Mesothelial cell of epicardium (in vitro differentiated cells): ENCODE measurements at regions not wholly inside any gene's neighbourhood (a gene's known extent, or its start where the extent isn't known, plus 50 kb on each side); places are given as distances from the start of the nearest gene placed in this dataset.

Experiments used
- DNase-seq, 2 experiments: peaks; one replicate each; pipeline ENCODE4 v3.0.0; 2021; ENCODE audit warnings: low spot score in 2 of 2; ENCODE audit not compliant: unreplicated experiment in 2 of 2
- H3K27ac Mint-ChIP-seq: 2 replicates; pipeline ENCODE4 v1.8.0; 2021; ENCODE audit warnings: mixed read lengths
- H3K27me3 Mint-ChIP-seq: 2 replicates; pipeline ENCODE4 v1.8.0; 2021; ENCODE audit warnings: low read depth, mixed read lengths
- H3K36me3 Mint-ChIP-seq: 2 replicates; pipeline ENCODE4 v1.8.0; 2021; ENCODE audit warnings: mixed read lengths
- H3K4me1 Mint-ChIP-seq: 2 replicates; pipeline ENCODE4 v1.8.0; 2021; ENCODE audit warnings: mixed read lengths
- H3K4me3 Mint-ChIP-seq: 2 replicates; pipeline ENCODE4 v1.8.0; 2021; ENCODE audit warnings: mild to moderate bottlenecking, moderate library complexity, mixed read lengths
- H3K9me3 Mint-ChIP-seq: 2 replicates; pipeline ENCODE4 v1.8.0; 2021; ENCODE audit warnings: mixed read lengths
- TF ChIP-seq, protein P1 (sequence below): fragments of 200-600 bp; sonication (generic); IDR thresholded peaks from one replicate; pipeline ENCODE4 v1.5.0; 2021; ENCODE audit warnings: antibody characterized with exemption; ENCODE audit not compliant: unreplicated experiment

GRCh38 chr16:85170066-85170491 lies 57.8 kb upstream of the CIBAR2 start:
- Mint-ChIP-seq H3K4me1 (peaks cover 74% of the 10 kb centered on the region), H3K27me3 (no peaks in the 10 kb centered on the region), H3K27ac (no peak overlapping the region), H3K4me3 (peak overlapping the region; percentile 79), H3K9me3 (no peaks in the 10 kb centered on the region), H3K36me3 (peaks cover 7% of the 10 kb centered on the region)
- DNase-seq, result no peak
- TF ChIP-seq, protein P1, sequence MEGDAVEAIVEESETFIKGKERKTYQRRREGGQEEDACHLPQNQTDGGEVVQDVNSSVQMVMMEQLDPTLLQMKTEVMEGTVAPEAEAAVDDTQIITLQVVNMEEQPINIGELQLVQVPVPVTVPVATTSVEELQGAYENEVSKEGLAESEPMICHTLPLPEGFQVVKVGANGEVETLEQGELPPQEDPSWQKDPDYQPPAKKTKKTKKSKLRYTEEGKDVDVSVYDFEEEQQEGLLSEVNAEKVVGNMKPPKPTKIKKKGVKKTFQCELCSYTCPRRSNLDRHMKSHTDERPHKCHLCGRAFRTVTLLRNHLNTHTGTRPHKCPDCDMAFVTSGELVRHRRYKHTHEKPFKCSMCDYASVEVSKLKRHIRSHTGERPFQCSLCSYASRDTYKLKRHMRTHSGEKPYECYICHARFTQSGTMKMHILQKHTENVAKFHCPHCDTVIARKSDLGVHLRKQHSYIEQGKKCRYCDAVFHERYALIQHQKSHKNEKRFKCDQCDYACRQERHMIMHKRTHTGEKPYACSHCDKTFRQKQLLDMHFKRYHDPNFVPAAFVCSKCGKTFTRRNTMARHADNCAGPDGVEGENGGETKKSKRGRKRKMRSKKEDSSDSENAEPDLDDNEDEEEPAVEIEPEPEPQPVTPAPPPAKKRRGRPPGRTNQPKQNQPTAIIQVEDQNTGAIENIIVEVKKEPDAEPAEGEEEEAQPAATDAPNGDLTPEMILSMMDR, result no peak

GRCh38 chr16:85170590-85171003 lies 58.3 kb upstream of the CIBAR2 start:
- DNase-seq, result no peak
- peaks cover 76% of the 10 kb centered on the region for H3K4me1 Mint-ChIP-seq
- H3K9me3 Mint-ChIP-seq, result no peaks in the 10 kb centered on the region
- H3K36me3 Mint-ChIP-seq, result peaks cover 7% of the 10 kb centered on the region
- no peaks in the 10 kb centered on the region for H3K27me3 Mint-ChIP-seq
- H3K27ac Mint-ChIP-seq, result no peak overlapping the region
- peak overlapping the region; percentile 79 for H3K4me3 Mint-ChIP-seq
- TF ChIP-seq, protein P1, result no peak

DNA sequence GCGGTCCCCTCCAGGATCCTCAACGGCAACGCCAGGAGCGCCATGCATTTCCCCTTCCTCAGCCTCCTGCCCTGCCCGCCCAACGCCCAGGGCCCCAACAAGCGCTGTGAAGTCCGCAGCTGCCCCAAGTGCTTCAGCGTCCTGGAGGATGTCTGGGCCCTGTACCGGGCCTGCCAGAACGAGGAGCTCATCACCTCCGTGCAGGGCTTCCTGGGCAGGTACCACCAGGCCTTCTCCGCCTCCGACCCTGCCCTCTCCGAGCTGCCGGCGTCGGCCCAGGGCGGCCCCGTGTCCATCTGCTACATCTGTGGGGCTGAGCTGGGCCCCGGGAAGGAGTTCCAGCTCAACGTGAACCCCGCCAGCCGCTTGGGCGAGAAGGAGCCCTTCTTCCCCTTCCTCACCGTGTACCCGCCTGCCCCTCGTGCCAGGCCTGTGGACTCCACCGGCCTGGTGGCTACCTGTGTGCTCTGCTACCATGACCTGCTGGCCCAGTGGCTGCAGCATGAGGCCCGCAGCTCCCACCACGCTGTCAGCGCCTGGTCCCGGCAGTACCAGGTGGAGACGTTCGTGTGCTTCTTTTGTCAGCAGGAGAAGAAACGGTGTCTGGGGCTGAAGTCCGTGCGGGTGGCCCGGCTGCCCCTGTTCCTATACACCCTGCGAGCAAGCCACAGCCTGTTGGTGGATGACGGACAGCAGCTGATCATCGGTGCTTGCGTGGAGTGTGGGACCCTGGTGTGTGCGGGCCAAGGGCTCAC lies 58.9 kb upstream of the CIBAR2 start:
- no peaks in the 10 kb centered on the region for H3K27me3 Mint-ChIP-seq
- TF ChIP-seq, protein P1, result no peak

DNA sequence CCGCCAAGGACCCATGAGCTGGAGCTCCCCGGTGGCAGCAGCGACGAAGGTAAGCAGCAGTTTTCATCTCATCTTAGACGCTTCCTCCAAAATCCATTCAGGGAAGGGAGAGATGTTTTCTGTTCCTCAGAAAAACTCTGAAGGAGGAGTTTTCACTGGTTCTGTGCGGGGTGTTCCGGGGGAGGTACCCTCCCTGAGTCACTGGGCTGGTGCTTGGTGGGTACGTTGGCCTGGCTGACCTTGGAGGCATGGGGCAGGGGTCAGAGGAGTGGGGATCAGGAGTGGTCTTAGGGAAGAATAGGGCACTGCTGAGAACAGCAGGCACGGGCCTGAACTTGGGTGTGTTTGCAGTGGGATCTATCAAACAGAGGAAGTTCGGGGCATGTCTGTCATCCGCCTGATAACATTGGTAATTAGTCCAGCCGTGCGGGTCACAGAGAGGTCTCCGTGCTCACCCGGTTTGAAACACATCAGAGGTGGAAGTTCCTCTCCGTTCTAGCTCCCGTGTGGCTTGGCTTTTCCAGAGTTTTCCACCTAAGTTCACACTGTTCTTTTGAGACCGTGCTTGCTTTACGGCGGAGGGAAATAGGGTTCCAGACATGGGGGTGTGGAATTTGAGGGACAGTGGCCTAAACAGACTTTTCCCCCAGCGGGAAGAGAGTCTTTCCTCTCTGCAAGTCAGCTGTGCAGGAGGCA lies 59.6 kb upstream of the CIBAR2 start:
- peaks cover 82% of the 10 kb centered on the region for H3K4me1 Mint-ChIP-seq
- DNase-seq, result no peak
- no peaks in the 10 kb centered on the region for H3K27me3 Mint-ChIP-seq
- peak overlapping the region; percentile 82 for H3K27ac Mint-ChIP-seq
- peak overlapping the region; percentile 79 for H3K4me3 Mint-ChIP-seq
- H3K9me3 Mint-ChIP-seq, result no peaks in the 10 kb centered on the region
- TF ChIP-seq, protein P1, result no peak
- peaks cover 7% of the 10 kb centered on the region for H3K36me3 Mint-ChIP-seq

More for the DNA sequence above, 58.9 kb upstream of the CIBAR2 start:
- H3K4me3 Mint-ChIP-seq, result peak overlapping the region; percentile 79
- DNase-seq, result no peak
- peaks cover 82% of the 10 kb centered on the region for H3K4me1 Mint-ChIP-seq
- peak overlapping the region; percentile 34 for H3K27ac Mint-ChIP-seq
- no peaks in the 10 kb centered on the region for H3K9me3 Mint-ChIP-seq
- H3K36me3 Mint-ChIP-seq, result peaks cover 7% of the 10 kb centered on the region

GRCh38 chr16:85172455-85173145 lies 60.3 kb upstream of the CIBAR2 start:
- Mint-ChIP-seq H3K4me3 (peak overlapping the region; percentile 79), H3K36me3 (peaks cover 7% of the 10 kb centered on the region), H3K9me3 (no peaks in the 10 kb centered on the region), H3K27me3 (no peaks in the 10 kb centered on the region), H3K4me1 (peaks cover 83% of the 10 kb centered on the region), H3K27ac (peak overlapping the region; percentile 82)
- TF ChIP-seq, protein P1, result peak; percentile 19
- no peak for DNase-seq
